CD4-positive, alpha-beta memory T cell (primary cell): ENCODE measurements at regions not wholly inside any gene's neighbourhood (a gene's known extent, or its start where the extent isn't known, plus 50 kb on each side); places are given as distances from the start of the nearest gene placed in this dataset.
"Not testable (repeated sequence)": the region's sequence is repeated elsewhere in the genome, so short reads cannot be mapped to it uniquely, and the experiment has no call there.

Source experiments
- CTCF ChIA-PET: fragments of 350-600 bp; sonication (Branson Sonifier 250); formaldehyde crosslinking; loops from one replicate; lab custom pipeline; 2021; ENCODE audit warnings: inconsistent platforms; ENCODE audit not compliant: partially characterized antibody; lab: Charles Lee
- POLR2A ChIA-PET: fragments of 350-600 bp; sonication (Branson Sonifier 250); formaldehyde crosslinking; loops from one replicate; lab custom pipeline; 2021; ENCODE audit not compliant: partially characterized antibody; lab: Charles Lee
- DNase-seq, 5 donors: peaks; one replicate each; pipeline versions ENCODE4 v3.0.0 to v3.0.0-alpha.2; 2020 to 2022; ENCODE audit warnings: mixed read lengths in 1 of 5
- H3K27ac ChIP-seq: one replicate; pipeline ENCODE4 v1.7.0; 2013; ENCODE audit warnings: low read depth, low read length
- H3K27me3 ChIP-seq: 2 replicates; pipeline ENCODE4 v1.7.0; 2013; ENCODE audit warnings: mild to moderate bottlenecking, low read length, moderate library complexity; ENCODE audit not compliant: insufficient read depth
- H3K36me3 ChIP-seq: 2 replicates; pipeline ENCODE4 v1.7.0; 2013; ENCODE audit warnings: mild to moderate bottlenecking, low read length, moderate library complexity; ENCODE audit not compliant: insufficient read depth
- H3K4me1 ChIP-seq: 2 replicates; pipeline ENCODE4 v1.7.0; 2013; ENCODE audit warnings: mild to moderate bottlenecking, low read length, moderate library complexity; ENCODE audit not compliant: insufficient read depth
- H3K4me3 ChIP-seq, 2 donors: one replicate each; pipeline ENCODE4 v1.7.0; 2013; ENCODE audit warnings: low read length in 2 of 2, mild to moderate bottlenecking in 1 of 2
- H3K9me3 ChIP-seq, 2 donors: one replicate each; pipeline ENCODE4 v1.7.0; 2013; ENCODE audit warnings: low read length in 2 of 2, control low read depth in 1 of 2; ENCODE audit not compliant: control insufficient read depth in 1 of 2
- H3K27ac Mint-ChIP-seq, 7 donors: one replicate each; pipeline ENCODE4 v1.8.0; 2020 to 2021; ENCODE audit warnings: mixed read lengths in 7 of 7, mild to moderate bottlenecking in 6 of 7, inconsistent platforms in 3 of 7, moderate library complexity in 3 of 7
- H3K27me3 Mint-ChIP-seq, 2 donors: one replicate each; pipeline ENCODE4 v1.8.0; 2020 to 2021; ENCODE audit warnings: mixed read lengths in 2 of 2
- H3K36me3 Mint-ChIP-seq, 2 donors: one replicate each; pipeline ENCODE4 v1.8.0; 2020 to 2021; ENCODE audit warnings: mixed read lengths in 2 of 2, inconsistent platforms in 1 of 2, mild to moderate bottlenecking in 1 of 2
- H3K4me1 Mint-ChIP-seq, 4 donors: one replicate each; pipeline ENCODE4 v1.8.0; 2020 to 2021; ENCODE audit warnings: mixed read lengths in 4 of 4, mild to moderate bottlenecking in 1 of 4
- H3K4me3 Mint-ChIP-seq, 8 donors: one replicate each; pipeline ENCODE4 v1.8.0; 2020 to 2021; ENCODE audit warnings: mixed read lengths in 8 of 8, mild to moderate bottlenecking in 7 of 8, moderate library complexity in 6 of 8, inconsistent platforms in 3 of 8
- H3K9me3 Mint-ChIP-seq, 8 donors: one replicate each; pipeline ENCODE4 v1.8.0; 2020 to 2021; ENCODE audit warnings: mixed read lengths in 8 of 8, mild to moderate bottlenecking in 5 of 8, inconsistent platforms in 3 of 8, moderate library complexity in 1 of 8
- intact Hi-C: fragments of 100-400 bp; cut with micrococcal nuclease; formaldehyde crosslinking; loops from one replicate; pipeline ENCODE4 v1.15.1; 2023

- H3K4me3 ChIP-seq, H3K9me3 ChIP-seq, H3K27me3 Mint-ChIP-seq, H3K4me1 Mint-ChIP-seq, H3K9me3 Mint-ChIP-seq, H3K4me3 Mint-ChIP-seq, H3K27ac Mint-ChIP-seq, H3K27me3 ChIP-seq, DNase-seq, CTCF ChIA-PET, H3K36me3 ChIP-seq, H3K36me3 Mint-ChIP-seq, H3K27ac ChIP-seq, intact Hi-C loops, H3K4me1 ChIP-seq, POLR2A ChIA-PET: not testable (repeated sequence)
These were observed 153.0 kb downstream of the ZFY start for GRCh38 chrY:3088149-3088548.

GRCh38 chrY:3108674-3109073 lies 173.5 kb downstream of the ZFY start:
- DNase-seq, result not testable (repeated sequence)

GRCh38 chrY:3120234-3120633 lies 185.1 kb downstream of the ZFY start:
- H3K4me3 Mint-ChIP-seq, H3K27me3 Mint-ChIP-seq, H3K27ac Mint-ChIP-seq, H3K9me3 ChIP-seq, H3K36me3 Mint-ChIP-seq, CTCF ChIA-PET, H3K9me3 Mint-ChIP-seq, H3K36me3 ChIP-seq, H3K4me3 ChIP-seq, H3K27me3 ChIP-seq, POLR2A ChIA-PET, intact Hi-C loops, H3K27ac ChIP-seq, DNase-seq, H3K4me1 ChIP-seq, H3K4me1 Mint-ChIP-seq: not testable (repeated sequence)

More at GRCh38 chrY:3108674-3109073, 173.5 kb downstream of the ZFY start:
- CTCF ChIA-PET, H3K27me3 ChIP-seq, H3K36me3 ChIP-seq, H3K36me3 Mint-ChIP-seq, H3K4me3 Mint-ChIP-seq, H3K27ac ChIP-seq, H3K9me3 Mint-ChIP-seq, H3K4me1 Mint-ChIP-seq, intact Hi-C loops, H3K27ac Mint-ChIP-seq, H3K4me1 ChIP-seq, POLR2A ChIA-PET, H3K4me3 ChIP-seq, H3K27me3 Mint-ChIP-seq, H3K9me3 ChIP-seq: not testable (repeated sequence)

GRCh38 chrY:3120716-3121115 lies 185.5 kb downstream of the ZFY start:
- H3K4me3 Mint-ChIP-seq, H3K27ac Mint-ChIP-seq, DNase-seq, H3K27me3 ChIP-seq, H3K27me3 Mint-ChIP-seq, H3K9me3 Mint-ChIP-seq, H3K4me1 ChIP-seq, CTCF ChIA-PET, H3K4me3 ChIP-seq, H3K9me3 ChIP-seq, H3K27ac ChIP-seq, intact Hi-C loops, POLR2A ChIA-PET, H3K4me1 Mint-ChIP-seq, H3K36me3 Mint-ChIP-seq, H3K36me3 ChIP-seq: not testable (repeated sequence)

- H3K27ac Mint-ChIP-seq, H3K9me3 ChIP-seq, H3K4me1 Mint-ChIP-seq, CTCF ChIA-PET, H3K27me3 Mint-ChIP-seq, intact Hi-C loops, H3K4me3 ChIP-seq, H3K4me3 Mint-ChIP-seq, H3K27me3 ChIP-seq, H3K36me3 Mint-ChIP-seq, H3K4me1 ChIP-seq, H3K36me3 ChIP-seq, H3K9me3 Mint-ChIP-seq, POLR2A ChIA-PET, H3K27ac ChIP-seq, DNase-seq: not testable (repeated sequence)
These were observed 188.3 kb downstream of the ZFY start for GRCh38 chrY:3123482-3123881.

GRCh38 chrY:3171074-3171473 lies 235.9 kb downstream of the ZFY start:
- H3K9me3 Mint-ChIP-seq, POLR2A ChIA-PET, H3K27me3 Mint-ChIP-seq, H3K9me3 ChIP-seq, H3K4me1 Mint-ChIP-seq, DNase-seq, H3K36me3 ChIP-seq, H3K4me1 ChIP-seq, H3K4me3 Mint-ChIP-seq, intact Hi-C loops, H3K4me3 ChIP-seq, H3K27ac ChIP-seq, H3K27ac Mint-ChIP-seq, H3K36me3 Mint-ChIP-seq, CTCF ChIA-PET, H3K27me3 ChIP-seq: not testable (repeated sequence)

GRCh38 chrY:3195035-3195434 lies 259.9 kb downstream of the ZFY start:
- H3K36me3 Mint-ChIP-seq, DNase-seq, H3K9me3 ChIP-seq, H3K4me1 ChIP-seq, CTCF ChIA-PET, intact Hi-C loops, H3K27me3 ChIP-seq, H3K9me3 Mint-ChIP-seq, H3K27ac ChIP-seq, H3K27me3 Mint-ChIP-seq, POLR2A ChIA-PET, H3K4me3 ChIP-seq, H3K4me1 Mint-ChIP-seq, H3K4me3 Mint-ChIP-seq, H3K27ac Mint-ChIP-seq, H3K36me3 ChIP-seq: not testable (repeated sequence)

- H3K4me1 Mint-ChIP-seq, H3K9me3 ChIP-seq, H3K27me3 ChIP-seq, H3K36me3 Mint-ChIP-seq, POLR2A ChIA-PET, H3K27ac ChIP-seq, H3K27ac Mint-ChIP-seq, DNase-seq, H3K36me3 ChIP-seq, H3K9me3 Mint-ChIP-seq, H3K4me1 ChIP-seq, H3K27me3 Mint-ChIP-seq, CTCF ChIA-PET, H3K4me3 Mint-ChIP-seq, intact Hi-C loops, H3K4me3 ChIP-seq: not testable (repeated sequence)
These were observed 267.1 kb downstream of the ZFY start for GRCh38 chrY:3202287-3202686.
